ENCODE measurements at regions not wholly inside any gene's neighbourhood (a gene's known extent, or its start where the extent isn't known, plus 50 kb on each side); places are given as distances from the start of the nearest gene placed in this dataset.

DNA sequence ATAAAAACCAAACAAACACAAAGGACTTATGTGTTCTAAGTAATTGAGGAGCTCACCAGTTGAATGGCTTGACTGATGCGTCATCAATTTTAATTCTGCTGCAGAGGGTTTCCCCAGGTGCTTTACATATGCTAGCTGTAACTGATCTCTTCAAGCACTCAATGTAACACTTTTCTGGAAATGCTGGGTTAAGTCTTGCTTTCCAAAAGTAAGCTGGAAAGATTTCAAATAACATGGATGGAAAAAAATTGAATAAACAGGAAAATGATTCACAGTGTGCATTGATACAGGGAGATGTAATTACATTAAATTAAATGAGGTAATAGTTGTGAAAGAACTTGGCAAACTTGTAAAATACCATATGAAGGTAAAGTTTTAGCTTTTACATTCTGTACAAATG, 186.7 kb upstream of the WDFY3 start:
- TF ChIP-seq, protein P1, sequence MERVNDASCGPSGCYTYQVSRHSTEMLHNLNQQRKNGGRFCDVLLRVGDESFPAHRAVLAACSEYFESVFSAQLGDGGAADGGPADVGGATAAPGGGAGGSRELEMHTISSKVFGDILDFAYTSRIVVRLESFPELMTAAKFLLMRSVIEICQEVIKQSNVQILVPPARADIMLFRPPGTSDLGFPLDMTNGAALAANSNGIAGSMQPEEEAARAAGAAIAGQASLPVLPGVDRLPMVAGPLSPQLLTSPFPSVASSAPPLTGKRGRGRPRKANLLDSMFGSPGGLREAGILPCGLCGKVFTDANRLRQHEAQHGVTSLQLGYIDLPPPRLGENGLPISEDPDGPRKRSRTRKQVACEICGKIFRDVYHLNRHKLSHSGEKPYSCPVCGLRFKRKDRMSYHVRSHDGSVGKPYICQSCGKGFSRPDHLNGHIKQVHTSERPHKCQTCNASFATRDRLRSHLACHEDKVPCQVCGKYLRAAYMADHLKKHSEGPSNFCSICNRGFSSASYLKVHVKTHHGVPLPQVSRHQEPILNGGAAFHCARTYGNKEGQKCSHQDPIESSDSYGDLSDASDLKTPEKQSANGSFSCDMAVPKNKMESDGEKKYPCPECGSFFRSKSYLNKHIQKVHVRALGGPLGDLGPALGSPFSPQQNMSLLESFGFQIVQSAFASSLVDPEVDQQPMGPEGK (CRISPR knock-in tag; IDR thresholded peaks at IDR 0.05; ENCODE audit: borderline replicate concordance): no peak
- TF ChIP-seq ISL1 (CRISPR knock-in tag; IDR thresholded peaks at IDR 0.05) (0 out of 2 replicates have a peak, but pooled peaks have one; percentile 19), GLIS3 (CRISPR knock-in tag; IDR thresholded peaks at IDR 0.05) (no peak), ZNF70 (CRISPR knock-in tag; IDR thresholded peaks at IDR 0.05) (no peak)
- no peak for ATAC-seq

DNA sequence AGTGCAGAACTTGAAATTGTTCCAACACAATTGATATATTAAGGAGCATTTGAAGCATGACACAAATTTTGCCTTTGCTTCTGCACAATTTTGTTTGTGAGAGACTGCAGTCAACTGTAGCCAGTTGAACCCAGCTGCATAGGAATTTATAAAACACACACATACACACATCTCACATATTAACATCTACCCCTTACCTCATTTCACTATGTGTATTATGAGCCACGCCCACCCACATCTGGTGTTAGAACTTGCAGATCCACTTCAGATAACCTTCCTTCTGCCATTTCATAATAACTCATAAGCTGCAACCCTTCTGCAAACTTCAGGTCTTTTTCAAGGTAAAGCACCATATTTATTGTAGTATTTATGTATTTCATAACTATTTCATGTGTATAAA, 188.1 kb upstream of the WDFY3 start:
- TF ChIP-seq ZFP3 (CRISPR knock-in tag; IDR thresholded peaks at IDR 0.05) (no peak), TCF4 (CRISPR knock-in tag; IDR thresholded peaks at IDR 0.05; ENCODE audit: borderline replicate concordance) (no peak), ESRRG (CRISPR knock-in tag; IDR thresholded peaks at IDR 0.05) (no peak), TOX (CRISPR knock-in tag; IDR thresholded peaks at IDR 0.05; ENCODE audit: borderline replicate concordance) (no peak)
- TF ChIP-seq, protein P2, sequence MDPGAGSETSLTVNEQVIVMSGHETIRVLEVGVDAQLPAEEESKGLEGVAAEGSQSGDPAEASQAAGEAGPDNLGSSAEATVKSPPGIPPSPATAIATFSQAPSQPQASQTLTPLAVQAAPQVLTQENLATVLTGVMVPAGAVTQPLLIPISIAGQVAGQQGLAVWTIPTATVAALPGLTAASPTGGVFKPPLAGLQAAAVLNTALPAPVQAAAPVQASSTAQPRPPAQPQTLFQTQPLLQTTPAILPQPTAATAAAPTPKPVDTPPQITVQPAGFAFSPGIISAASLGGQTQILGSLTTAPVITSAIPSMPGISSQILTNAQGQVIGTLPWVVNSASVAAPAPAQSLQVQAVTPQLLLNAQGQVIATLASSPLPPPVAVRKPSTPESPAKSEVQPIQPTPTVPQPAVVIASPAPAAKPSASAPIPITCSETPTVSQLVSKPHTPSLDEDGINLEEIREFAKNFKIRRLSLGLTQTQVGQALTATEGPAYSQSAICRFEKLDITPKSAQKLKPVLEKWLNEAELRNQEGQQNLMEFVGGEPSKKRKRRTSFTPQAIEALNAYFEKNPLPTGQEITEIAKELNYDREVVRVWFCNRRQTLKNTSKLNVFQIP (CRISPR knock-in tag; IDR thresholded peaks at IDR 0.05; ENCODE audit: borderline replicate concordance, low read depth): no peak
- TF ChIP-seq, protein P3, sequence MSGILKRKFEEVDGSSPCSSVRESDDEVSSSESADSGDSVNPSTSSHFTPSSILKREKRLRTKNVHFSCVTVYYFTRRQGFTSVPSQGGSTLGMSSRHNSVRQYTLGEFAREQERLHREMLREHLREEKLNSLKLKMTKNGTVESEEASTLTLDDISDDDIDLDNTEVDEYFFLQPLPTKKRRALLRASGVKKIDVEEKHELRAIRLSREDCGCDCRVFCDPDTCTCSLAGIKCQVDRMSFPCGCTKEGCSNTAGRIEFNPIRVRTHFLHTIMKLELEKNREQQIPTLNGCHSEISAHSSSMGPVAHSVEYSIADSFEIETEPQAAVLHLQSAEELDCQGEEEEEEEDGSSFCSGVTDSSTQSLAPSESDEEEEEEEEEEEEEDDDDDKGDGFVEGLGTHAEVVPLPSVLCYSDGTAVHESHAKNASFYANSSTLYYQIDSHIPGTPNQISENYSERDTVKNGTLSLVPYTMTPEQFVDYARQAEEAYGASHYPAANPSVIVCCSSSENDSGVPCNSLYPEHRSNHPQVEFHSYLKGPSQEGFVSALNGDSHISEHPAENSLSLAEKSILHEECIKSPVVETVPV (CRISPR knock-in tag; IDR thresholded peaks at IDR 0.05): no peak
- no peak for ATAC-seq

DNA sequence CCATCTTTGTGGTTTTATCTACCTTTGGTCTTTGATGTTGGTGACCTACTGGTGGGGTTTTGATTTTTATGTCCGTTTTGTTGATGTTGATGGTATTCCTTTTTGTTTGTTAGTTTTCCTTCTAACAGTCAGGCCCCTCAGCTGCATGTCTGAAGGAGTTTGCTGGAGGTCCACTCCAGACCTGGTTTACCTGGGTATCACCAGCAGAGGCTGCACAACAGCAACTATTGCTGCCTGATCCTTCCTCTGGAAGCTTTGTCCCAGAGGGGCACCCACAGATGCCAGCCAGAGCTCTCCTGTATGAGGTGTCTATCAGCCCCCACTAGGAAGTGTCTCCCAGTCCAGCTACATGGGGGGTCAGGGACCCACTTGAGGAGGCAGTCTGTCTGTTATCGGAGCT, 199.3 kb upstream of the WDFY3 start:
- TF ChIP-seq ARNTL (CRISPR knock-in tag; IDR thresholded peaks at IDR 0.05; ENCODE audit: borderline replicate concordance, low read depth) (no peak), ESRRG (CRISPR knock-in tag; IDR thresholded peaks at IDR 0.05) (no peak), BACH2 (CRISPR knock-in tag; IDR thresholded peaks at IDR 0.05; ENCODE audit: borderline replicate concordance) (no peak), ZFP30 (CRISPR knock-in tag; IDR thresholded peaks at IDR 0.05) (no peak), ZFP3 (CRISPR knock-in tag; IDR thresholded peaks at IDR 0.05) (no peak), SNAI2 (CRISPR knock-in tag; IDR thresholded peaks at IDR 0.05) (no peak), PPARA (CRISPR knock-in tag; IDR thresholded peaks at IDR 0.05; ENCODE audit: borderline replicate concordance) (no peak), TCF4 (CRISPR knock-in tag; IDR thresholded peaks at IDR 0.05; ENCODE audit: borderline replicate concordance) (no peak), CSDC2 (CRISPR knock-in tag; IDR thresholded peaks at IDR 0.05) (no peak)
- TF ChIP-seq, protein P1 (CRISPR knock-in tag; IDR thresholded peaks at IDR 0.05; ENCODE audit: borderline replicate concordance): no peak
- TF ChIP-seq, protein P4, sequence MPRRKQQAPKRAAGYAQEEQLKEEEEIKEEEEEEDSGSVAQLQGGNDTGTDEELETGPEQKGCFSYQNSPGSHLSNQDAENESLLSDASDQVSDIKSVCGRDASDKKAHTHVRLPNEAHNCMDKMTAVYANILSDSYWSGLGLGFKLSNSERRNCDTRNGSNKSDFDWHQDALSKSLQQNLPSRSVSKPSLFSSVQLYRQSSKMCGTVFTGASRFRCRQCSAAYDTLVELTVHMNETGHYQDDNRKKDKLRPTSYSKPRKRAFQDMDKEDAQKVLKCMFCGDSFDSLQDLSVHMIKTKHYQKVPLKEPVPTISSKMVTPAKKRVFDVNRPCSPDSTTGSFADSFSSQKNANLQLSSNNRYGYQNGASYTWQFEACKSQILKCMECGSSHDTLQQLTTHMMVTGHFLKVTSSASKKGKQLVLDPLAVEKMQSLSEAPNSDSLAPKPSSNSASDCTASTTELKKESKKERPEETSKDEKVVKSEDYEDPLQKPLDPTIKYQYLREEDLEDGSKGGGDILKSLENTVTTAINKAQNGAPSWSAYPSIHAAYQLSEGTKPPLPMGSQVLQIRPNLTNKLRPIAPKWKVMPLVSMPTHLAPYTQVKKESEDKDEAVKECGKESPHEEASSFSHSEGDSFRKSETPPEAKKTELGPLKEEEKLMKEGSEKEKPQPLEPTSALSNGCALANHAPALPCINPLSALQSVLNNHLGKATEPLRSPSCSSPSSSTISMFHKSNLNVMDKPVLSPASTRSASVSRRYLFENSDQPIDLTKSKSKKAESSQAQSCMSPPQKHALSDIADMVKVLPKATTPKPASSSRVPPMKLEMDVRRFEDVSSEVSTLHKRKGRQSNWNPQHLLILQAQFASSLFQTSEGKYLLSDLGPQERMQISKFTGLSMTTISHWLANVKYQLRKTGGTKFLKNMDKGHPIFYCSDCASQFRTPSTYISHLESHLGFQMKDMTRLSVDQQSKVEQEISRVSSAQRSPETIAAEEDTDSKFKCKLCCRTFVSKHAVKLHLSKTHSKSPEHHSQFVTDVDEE (CRISPR knock-in tag; IDR thresholded peaks at IDR 0.05): no peak
- ATAC-seq: no peak

DNA sequence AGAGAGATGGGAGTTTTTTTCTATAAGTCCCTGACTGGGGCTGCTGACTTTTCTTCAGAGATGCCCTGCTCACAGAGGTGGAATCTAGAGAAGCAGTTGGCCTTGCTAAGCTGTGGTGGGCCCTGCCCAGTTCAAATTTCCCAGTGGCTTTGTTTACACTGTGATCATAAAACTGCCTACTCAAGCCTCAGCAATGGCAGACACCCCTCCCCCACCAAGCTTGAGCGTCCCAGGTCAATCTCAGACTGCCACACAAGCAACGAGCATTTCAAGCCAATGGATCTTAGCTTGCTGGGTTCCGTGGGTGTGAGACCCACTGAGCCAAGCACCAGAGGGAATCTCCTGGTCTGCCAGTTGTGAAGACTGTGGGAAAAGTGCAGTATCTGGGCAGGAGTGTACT, 199.8 kb upstream of the WDFY3 start:
- TF ChIP-seq, protein P3 (CRISPR knock-in tag; IDR thresholded peaks at IDR 0.05): no peak
- TF ChIP-seq ZFP3 (CRISPR knock-in tag; IDR thresholded peaks at IDR 0.05) (no peak), ESRRG (CRISPR knock-in tag; IDR thresholded peaks at IDR 0.05) (no peak), BACH2 (CRISPR knock-in tag; IDR thresholded peaks at IDR 0.05; ENCODE audit: borderline replicate concordance) (no peak)
- no peak for ATAC-seq
